Endodermal cell (in vitro differentiated cells): ENCODE measurements at regions not wholly inside any gene's neighbourhood (a gene's known extent, or its start where the extent isn't known, plus 50 kb on each side); places are given as distances from the start of the nearest gene placed in this dataset.

Source experiments
- DNase-seq: peaks from one replicate; pipeline ENCODE4 v3.0.0-alpha.2; 2017
- H3K27ac ChIP-seq: 2 replicates; pipeline ENCODE4 v1.5.1; 2013; ENCODE audit warnings: mild to moderate bottlenecking, low read depth, low read length, moderate library complexity
- H3K27me3 ChIP-seq: 2 replicates; pipeline ENCODE4 v1.6.1; 2013; ENCODE audit warnings: mild to moderate bottlenecking, low read length, moderate library complexity; ENCODE audit not compliant: insufficient read depth, control insufficient read depth, poor library complexity, severe bottlenecking
- H3K36me3 ChIP-seq: 2 replicates; pipeline ENCODE4 v1.7.0; 2013; ENCODE audit warnings: mild to moderate bottlenecking, low read length, moderate library complexity; ENCODE audit not compliant: control insufficient read depth, insufficient read depth
- H3K4me1 ChIP-seq: one replicate; pipeline ENCODE4 v1.7.0; 2013; ENCODE audit warnings: low read length; ENCODE audit not compliant: control insufficient read depth, insufficient read depth
- H3K4me3 ChIP-seq: 2 replicates; pipeline ENCODE4 v1.5.1; 2013; ENCODE audit warnings: mild to moderate bottlenecking, low read length, moderate library complexity
- H3K9ac ChIP-seq: 2 replicates; pipeline ENCODE4 v1.6.1; 2013; ENCODE audit warnings: mild to moderate bottlenecking, low read length, moderate library complexity; ENCODE audit not compliant: poor library complexity, severe bottlenecking; ENCODE audit errors: extremely low read depth
- H3K9me3 ChIP-seq: 2 replicates; pipeline ENCODE4 v1.6.1; 2013; ENCODE audit warnings: mild to moderate bottlenecking, low read length, moderate library complexity; ENCODE audit not compliant: control insufficient read depth
- H3K27ac Mint-ChIP-seq: 2 replicates; pipeline ENCODE4 v1.8.0; 2020; ENCODE audit warnings: mixed read lengths
- H3K27me3 Mint-ChIP-seq: 2 replicates; pipeline ENCODE4 v1.8.0; 2021; ENCODE audit warnings: mild to moderate bottlenecking, mixed read lengths; ENCODE audit not compliant: insufficient read depth
- H3K36me3 Mint-ChIP-seq: 2 replicates; pipeline ENCODE4 v1.8.0; 2020; ENCODE audit warnings: low read depth, mixed read lengths
- H3K4me1 Mint-ChIP-seq: 2 replicates; pipeline ENCODE4 v1.8.0; 2020; ENCODE audit warnings: mixed read lengths
- H3K4me3 Mint-ChIP-seq: 2 replicates; pipeline ENCODE4 v1.8.0; 2020; ENCODE audit warnings: mild to moderate bottlenecking, moderate library complexity, mixed read lengths
- H3K9me3 Mint-ChIP-seq: 2 replicates; pipeline ENCODE4 v1.8.0; 2020; ENCODE audit warnings: mild to moderate bottlenecking, mixed read lengths
- CTCF ChIP-seq: fragments of 200-600 bp; sonication (generic); conservative IDR thresholded peaks from 2 replicates; pipeline ENCODE4 v1.5.0; 2021; ENCODE audit warnings: antibody characterized with exemption, mild to moderate bottlenecking
- WGBS, 2 experiments: methylation state at CpG; one replicate each; pipeline versions ENCODE4 v1.1.5 to v1.1.7; 2013; ENCODE audit warnings: missing lambda C conversion rate in 2 of 2, mixed read lengths in 1 of 2; ENCODE audit not compliant: insufficient coverage in 1 of 2, insufficient read length in 1 of 2; 5-methylcytosine and 5-hydroxymethylcytosine counted together

- WGBS, 2 experiments, result 93 to 100% methylated on average over 2 of the region's 2 CpGs
- Mint-ChIP-seq H3K4me1 (peaks cover 13% of the 10 kb centered on the region), H3K27ac (no peak overlapping the region), H3K9me3 (no peaks in the 10 kb centered on the region), H3K36me3 (no peaks in the 10 kb centered on the region), H3K4me3 (no peak overlapping the region), H3K27me3 (no peaks in the 10 kb centered on the region)
- Histone ChIP-seq H3K9ac (no peak overlapping the region), H3K27me3 (no peaks in the 10 kb centered on the region), H3K36me3 (no peaks in the 10 kb centered on the region), H3K27ac (no peak overlapping the region), H3K4me3 (no peak overlapping the region), H3K9me3 (no peaks in the 10 kb centered on the region), H3K4me1 (no peaks in the 10 kb centered on the region)
- DNase-seq, result no peak
- TF ChIP-seq CTCF, result no peak
Observed at GRCh38 chr13:85709072-85709471, 90.1 kb downstream of the SLITRK6 start.

GRCh38 chr13:85700906-85701305, 98.3 kb downstream of the SLITRK6 start:
- no peaks in the 10 kb centered on the region for H3K9me3 ChIP-seq
- no peak overlapping the region for H3K27ac ChIP-seq
- Mint-ChIP-seq H3K4me1 (peaks cover 14% of the 10 kb centered on the region), H3K36me3 (peaks cover 11% of the 10 kb centered on the region), H3K4me3 (no peak overlapping the region), H3K27ac (no peak overlapping the region), H3K9me3 (peaks cover 26% of the 10 kb centered on the region), H3K27me3 (no peaks in the 10 kb centered on the region)
- H3K4me1 ChIP-seq, result no peaks in the 10 kb centered on the region
- no peak for DNase-seq
- H3K9ac ChIP-seq, result no peak overlapping the region
- no peaks in the 10 kb centered on the region for H3K27me3 ChIP-seq
- TF ChIP-seq CTCF, result no peak
- H3K4me3 ChIP-seq, result no peak overlapping the region
- H3K36me3 ChIP-seq, result no peaks in the 10 kb centered on the region
- WGBS, 2 experiments, result 77 to 95% methylated on average over 3 to 4 of the region's 4 CpGs

- no peaks in the 10 kb centered on the region for H3K9me3 ChIP-seq
- Mint-ChIP-seq H3K36me3 (peaks cover 11% of the 10 kb centered on the region), H3K4me1 (no peaks in the 10 kb centered on the region), H3K27me3 (no peaks in the 10 kb centered on the region), H3K27ac (no peak overlapping the region), H3K4me3 (no peak overlapping the region), H3K9me3 (peaks cover 26% of the 10 kb centered on the region)
- DNase-seq, result no peak
- no peak overlapping the region for H3K27ac ChIP-seq
- H3K9ac ChIP-seq, result no peak overlapping the region
- 67 to 71% methylated on average over 4 of the region's 4 CpGs for WGBS, 2 experiments
- H3K27me3 ChIP-seq, result no peaks in the 10 kb centered on the region
- no peak for TF ChIP-seq CTCF
- H3K4me1 ChIP-seq, result no peaks in the 10 kb centered on the region
- no peaks in the 10 kb centered on the region for H3K36me3 ChIP-seq
- no peak overlapping the region for H3K4me3 ChIP-seq
Observed at GRCh38 chr13:85698256-85698655, 101.0 kb downstream of the SLITRK6 start.
